Astrocyte of the cerebellum (primary cell): ENCODE measurements at regions not wholly inside any gene's neighbourhood (a gene's known extent, or its start where the extent isn't known, plus 50 kb on each side); places are given as distances from the start of the nearest gene placed in this dataset.

Source experiments
- DNase-seq: peaks from one replicate; pipeline ENCODE4 v3.0.0-alpha.2; 2011; ENCODE audit warnings: low read depth
- H3K4me3 ChIP-seq: 2 replicates; pipeline ENCODE4 v1.5.1; 2011; ENCODE audit warnings: mild to moderate bottlenecking, low read depth, low read length, moderate library complexity
- CTCF ChIP-seq: IDR thresholded peaks from 2 replicates; pipeline ENCODE4 v1.5.1; 2012; ENCODE audit warnings: low read length, low read depth, moderate library complexity, mild to moderate bottlenecking; ENCODE audit errors: missing control alignments
- in situ Hi-C: cut with HindIII; loops from 2 replicates; pipeline ENCODE4 v1.10.0; 2017; ENCODE audit warnings: low sequenced_read_pairs

- DNase-seq, result no peak
- H3K4me3 ChIP-seq, result no peak overlapping the region
- no peak for TF ChIP-seq CTCF
- in situ Hi-C loops, result no loop called here
These were observed 90.8 kb upstream of the PIK3C3 start for GRCh38 chr18:41864216-41864615.

DNA sequence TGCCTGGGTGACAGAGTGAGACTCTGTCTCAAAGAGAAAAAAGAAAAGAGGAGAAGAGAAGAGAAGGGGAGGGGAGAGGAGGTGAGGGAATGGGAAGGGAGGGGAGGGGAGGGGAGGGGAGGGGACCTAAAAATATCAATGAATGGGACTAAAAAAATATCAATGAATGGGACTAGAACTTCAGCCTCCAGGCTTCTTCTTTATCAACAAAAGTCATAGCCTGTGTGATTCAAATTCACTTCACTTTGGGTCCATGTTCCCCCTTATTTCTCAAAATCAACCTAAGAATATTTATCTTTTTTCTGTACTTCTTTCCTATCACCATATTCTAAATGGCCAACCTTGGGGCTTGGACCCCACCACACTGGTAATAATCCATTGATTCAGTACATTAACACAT, 92.1 kb upstream of the PIK3C3 start:
- no peak overlapping the region for H3K4me3 ChIP-seq
- no peak for TF ChIP-seq CTCF
- no peak for DNase-seq
- in situ Hi-C loops, result no loop called here

DNA sequence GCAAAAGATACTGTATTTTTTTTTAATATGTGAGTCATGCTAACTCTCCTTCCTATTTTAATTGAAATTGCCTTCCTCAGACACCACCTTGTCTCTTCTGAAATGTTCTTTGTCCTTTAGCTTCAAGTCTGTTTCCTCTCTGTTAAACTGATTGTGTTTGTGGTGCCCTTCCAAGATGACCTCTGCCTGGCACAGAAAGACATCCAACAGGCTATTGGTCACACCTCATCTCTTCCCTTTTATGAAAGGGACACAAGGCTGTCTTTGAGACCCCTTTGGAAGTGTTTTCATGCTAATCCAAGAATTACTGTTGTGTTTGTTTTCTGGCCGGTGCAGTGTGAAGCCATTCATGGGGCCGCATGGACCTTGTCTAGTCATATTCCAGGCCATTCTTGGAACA, 94.0 kb upstream of the PIK3C3 start:
- no peak for TF ChIP-seq CTCF
- DNase-seq, result no peak
- H3K4me3 ChIP-seq, result no peak overlapping the region
- in situ Hi-C loops, result no loop called here

DNA sequence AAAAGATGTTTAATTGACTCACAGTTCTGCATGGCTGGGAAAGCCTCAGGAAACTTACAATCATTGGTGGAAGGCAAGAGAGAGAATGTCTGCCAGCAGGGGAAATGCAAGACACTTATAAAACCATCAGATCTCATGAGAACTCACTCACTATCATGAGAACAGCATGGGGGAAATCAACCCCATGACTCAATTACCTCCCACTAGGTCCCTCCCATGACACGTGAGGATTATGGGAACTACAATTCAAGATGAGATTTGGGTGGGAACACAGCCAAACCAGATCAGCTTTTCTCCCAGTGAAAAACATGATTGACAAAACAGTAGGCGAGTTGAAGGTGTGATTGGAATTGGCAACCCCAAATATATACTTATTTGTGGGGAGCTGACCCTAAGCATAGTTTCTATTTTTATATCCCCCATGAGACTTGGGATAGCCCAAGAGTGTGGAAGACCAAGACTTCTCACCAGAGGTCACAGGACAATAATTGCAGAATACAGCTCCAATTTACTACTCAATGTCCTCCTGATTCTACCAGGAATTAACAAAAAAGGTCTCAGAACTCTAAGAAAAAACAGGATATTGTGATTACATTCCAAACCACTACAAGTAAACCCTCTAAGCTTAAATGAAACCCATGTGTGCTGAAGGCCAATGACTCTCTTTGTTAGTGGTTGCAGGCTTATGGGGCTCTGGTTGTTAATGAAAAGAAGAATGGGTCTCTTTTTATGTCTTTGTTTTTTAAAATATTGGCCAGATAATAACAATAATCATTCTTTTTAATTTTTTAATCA, 96.1 kb upstream of the PIK3C3 start:
- DNase-seq, result no peak
- in situ Hi-C loops, result no loop called here
- H3K4me3 ChIP-seq, result no peak overlapping the region
- no peak for TF ChIP-seq CTCF

DNA sequence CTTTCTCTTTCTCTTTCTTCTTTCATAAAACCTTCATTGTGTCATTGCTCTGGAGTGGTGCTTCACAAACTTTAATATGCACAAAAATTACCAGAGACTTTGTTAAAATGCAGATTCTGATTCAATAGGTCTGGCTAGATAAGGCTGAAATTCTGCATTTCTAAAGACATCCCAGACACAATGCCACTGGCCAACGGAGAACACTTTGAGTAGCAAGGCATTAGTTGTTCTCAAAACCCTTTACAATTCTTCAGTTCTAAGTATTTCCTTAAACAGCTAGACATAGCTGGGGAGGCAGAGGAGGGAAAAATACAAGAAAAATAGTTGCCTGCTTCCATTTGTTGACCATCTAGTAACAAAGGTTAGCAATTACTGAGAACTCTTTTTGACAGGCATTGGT, 101.8 kb upstream of the PIK3C3 start:
- in situ Hi-C loops, result no loop called here
- no peak overlapping the region for H3K4me3 ChIP-seq
- no peak for TF ChIP-seq CTCF
- no peak for DNase-seq

GRCh38 chr18:41850781-41851180, 104.3 kb upstream of the PIK3C3 start:
- H3K4me3 ChIP-seq, result no peak overlapping the region
- TF ChIP-seq CTCF, result no peak
- DNase-seq, result no peak
- in situ Hi-C loops, result no loop called here
